Urinary bladder (tissue), 3 donors: ENCODE measurements at regions not wholly inside any gene's neighbourhood (a gene's known extent, or its start where the extent isn't known, plus 50 kb on each side); places are given as distances from the start of the nearest gene placed in this dataset.

Experiments
- DNase-seq: peaks from one replicate; pipeline ENCODE4 v3.0.0-alpha.2; 2015; ENCODE audit errors: extremely low spot score
- H3K27ac ChIP-seq: one replicate; pipeline ENCODE4 v1.5.1; 2013; ENCODE audit warnings: low read depth, mild to moderate bottlenecking, moderate library complexity
- H3K36me3 ChIP-seq: one replicate; pipeline ENCODE4 v1.6.1; 2013; ENCODE audit warnings: mild to moderate bottlenecking, moderate library complexity; ENCODE audit not compliant: insufficient read depth
- H3K4me1 ChIP-seq: one replicate; pipeline ENCODE4 v1.6.1; 2013; ENCODE audit warnings: mild to moderate bottlenecking, moderate library complexity; ENCODE audit not compliant: insufficient read depth
- H3K4me3 ChIP-seq: one replicate; pipeline ENCODE4 v1.5.1; 2013; ENCODE audit warnings: low read depth, low read length
- WGBS: extraction: QIAGEN DNeasy Blood & Tissue Kit; methylation state at CpG from one replicate; pipeline ENCODE4 v1.1.7; 2013; 5-methylcytosine and 5-hydroxymethylcytosine counted together
- donor health status: healthy with polysubstance abuse.
- donor health status: healthy.

DNA sequence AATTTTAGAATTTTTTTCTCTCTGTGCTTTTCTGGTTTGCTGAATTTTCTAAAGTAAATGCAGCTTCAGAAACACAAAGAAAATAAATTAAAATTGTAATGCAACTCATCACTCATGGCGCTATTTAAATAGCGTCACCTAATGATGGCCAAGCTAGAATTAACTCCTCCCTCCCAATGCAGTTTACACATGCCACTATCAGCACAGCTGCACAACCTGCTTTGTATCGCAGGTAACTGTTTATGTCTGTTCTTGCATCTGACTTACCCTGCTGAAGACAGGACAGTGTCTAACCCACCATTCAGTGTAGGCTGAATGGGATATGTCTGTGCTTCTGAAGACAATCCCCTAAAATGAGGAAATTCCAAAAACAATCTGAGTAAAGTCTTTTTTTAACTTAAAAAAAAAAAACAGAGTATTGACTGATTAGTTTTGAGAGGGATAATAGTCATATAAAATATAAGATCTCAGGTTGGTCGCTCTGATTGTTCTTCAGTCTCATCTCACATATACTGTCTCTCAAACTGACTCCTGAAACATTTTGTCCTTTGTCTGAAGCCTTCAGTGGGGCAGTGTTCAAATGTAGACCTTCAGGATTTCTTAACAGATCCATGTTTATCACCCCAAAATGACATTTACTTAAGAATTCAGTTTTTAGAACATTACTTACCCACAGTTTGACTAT is 271.4 kb downstream of the ZEB2 start:
- H3K27ac ChIP-seq = no peak overlapping the region
- 97% methylated on average over 4 of the region's 4 CpGs for WGBS
- no peaks in the 10 kb centered on the region for H3K4me1 ChIP-seq
- no peaks in the 10 kb centered on the region for H3K36me3 ChIP-seq
- DNase-seq = no peak
- no peak overlapping the region for H3K4me3 ChIP-seq

DNA sequence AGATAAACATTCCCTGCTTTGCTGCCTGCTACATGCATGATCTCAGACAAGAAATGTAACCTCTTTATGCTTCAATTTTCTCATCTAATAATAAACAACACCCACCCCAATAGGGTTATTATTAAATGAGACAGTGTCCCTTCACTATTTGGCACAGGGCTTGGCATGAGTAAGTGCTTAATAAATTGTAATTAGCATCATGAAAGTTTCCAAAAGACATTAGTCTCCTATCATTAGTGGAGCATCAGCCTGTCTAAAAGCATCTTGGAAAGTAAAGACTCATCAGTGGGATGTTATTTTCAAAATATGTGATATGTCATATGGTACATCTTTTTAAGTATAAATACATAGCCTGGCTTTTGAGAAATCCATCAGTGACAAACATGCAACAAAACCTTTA is 275.0 kb downstream of the ZEB2 start:
- H3K4me3 ChIP-seq = no peak overlapping the region

DNA sequence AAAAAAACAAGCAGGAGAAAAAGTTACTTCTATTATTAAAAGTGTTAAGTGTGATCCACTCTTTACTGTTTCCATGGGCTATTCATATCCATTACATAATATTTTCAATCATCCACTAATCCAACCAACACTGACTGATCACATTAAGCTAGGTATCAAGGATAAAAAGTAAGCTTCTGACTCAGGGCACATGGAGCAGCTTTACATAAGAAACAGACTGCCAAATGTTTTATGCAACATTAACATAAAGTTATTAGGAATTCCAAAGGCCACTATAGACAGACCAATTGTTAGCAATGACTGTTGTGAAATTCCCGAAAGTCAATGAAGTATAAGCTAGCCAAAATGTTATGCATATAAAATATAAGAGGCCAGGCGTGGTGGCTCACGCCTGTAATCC is 277.6 kb downstream of the ZEB2 start:
- 95% methylated on average over 3 of the region's 3 CpGs for WGBS
- Histone ChIP-seq H3K36me3 (no peaks in the 10 kb centered on the region), H3K4me1 (no peaks in the 10 kb centered on the region), H3K4me3 (no peak overlapping the region), H3K27ac (no peak overlapping the region)
- DNase-seq = no peak

More for the DNA sequence above, 275.0 kb downstream of the ZEB2 start:
- H3K4me1 ChIP-seq = no peaks in the 10 kb centered on the region
- no peak for DNase-seq
- no peak overlapping the region for H3K27ac ChIP-seq
- H3K36me3 ChIP-seq = no peaks in the 10 kb centered on the region

DNA sequence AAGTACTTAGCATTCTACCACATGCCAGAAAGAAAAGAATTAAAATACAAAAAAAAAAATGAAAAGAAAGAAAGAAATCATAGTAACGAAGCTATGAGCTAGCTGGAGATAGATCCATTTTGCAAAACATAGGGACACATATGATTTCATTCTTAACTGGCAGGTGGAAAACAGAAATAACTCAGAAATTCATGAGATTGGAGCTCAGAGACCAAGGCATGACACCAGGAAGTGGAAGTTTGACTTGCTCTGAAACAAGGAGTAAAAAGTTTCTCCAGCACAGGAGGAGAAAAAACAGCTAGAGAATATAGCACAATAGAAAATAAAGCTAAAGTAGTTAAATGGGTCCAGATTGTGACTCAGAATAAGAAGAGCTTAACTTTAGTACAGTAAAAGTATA is 278.1 kb downstream of the ZEB2 start:
- 87% methylated on average over 1 of the region's 1 CpG for WGBS
- no peak overlapping the region for H3K4me3 ChIP-seq
- DNase-seq = no peak
- H3K27ac ChIP-seq = no peak overlapping the region
- no peaks in the 10 kb centered on the region for H3K4me1 ChIP-seq
- no peaks in the 10 kb centered on the region for H3K36me3 ChIP-seq

DNA sequence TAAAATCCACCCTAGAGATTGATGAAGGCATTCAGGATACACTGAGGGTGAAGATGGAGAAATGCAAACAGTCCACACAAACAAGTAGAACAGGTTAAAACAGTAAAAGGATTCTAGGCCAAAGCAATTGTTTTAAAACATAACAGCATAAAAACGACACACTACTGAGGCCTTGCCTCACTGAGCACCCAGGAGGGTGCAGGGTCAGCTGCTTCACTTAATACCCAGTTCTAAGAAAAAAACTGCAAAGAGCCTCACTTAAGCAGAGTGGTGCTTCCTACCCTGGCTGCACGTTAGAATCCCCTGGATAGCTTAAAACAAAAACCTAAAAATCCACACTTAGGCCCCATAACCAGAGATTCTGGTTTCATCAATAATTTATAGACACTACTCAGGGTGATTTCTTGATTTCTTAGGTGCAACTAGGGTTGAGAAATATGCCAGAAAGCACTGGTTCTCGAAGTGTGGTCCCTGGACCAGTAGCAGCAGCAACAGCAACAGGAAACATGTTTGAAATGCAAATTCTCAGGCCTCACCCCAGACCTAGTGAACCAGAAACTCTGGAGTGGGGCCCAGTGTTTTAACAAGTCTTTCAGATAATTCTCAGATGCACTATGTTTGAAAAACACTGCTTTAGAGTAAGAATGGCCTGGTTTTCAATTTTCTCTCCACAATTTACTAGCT is 279.1 kb downstream of the ZEB2 start:
- WGBS = 61% methylated on average over 3 of the region's 3 CpGs
- Histone ChIP-seq H3K27ac (no peak overlapping the region), H3K4me1 (no peaks in the 10 kb centered on the region), H3K4me3 (no peak overlapping the region), H3K36me3 (no peaks in the 10 kb centered on the region)
- DNase-seq = no peak

DNA sequence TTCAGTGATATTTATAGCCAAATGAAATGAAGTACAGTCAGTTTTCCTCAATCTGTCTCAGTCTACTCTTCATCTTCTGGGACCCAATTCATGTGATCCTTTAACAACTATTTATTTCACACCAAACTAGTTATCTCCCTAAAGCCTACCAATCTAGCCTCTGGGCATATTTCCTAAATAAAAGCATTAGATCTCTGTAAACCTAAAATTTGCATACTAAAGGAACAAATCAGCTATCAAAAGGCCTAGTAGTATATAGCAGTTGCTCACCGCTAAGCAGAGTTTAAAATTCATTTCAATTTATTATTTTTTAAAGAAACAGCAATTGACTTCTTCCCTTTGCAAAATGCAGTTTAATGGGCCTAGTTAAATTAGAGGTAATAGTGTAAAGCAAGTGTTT is 280.2 kb downstream of the ZEB2 start:
- Histone ChIP-seq H3K4me1 (no peaks in the 10 kb centered on the region), H3K4me3 (no peak overlapping the region), H3K36me3 (peaks cover 2% of the 10 kb centered on the region), H3K27ac (no peak overlapping the region)
- 98% methylated on average over 1 of the region's 1 CpG for WGBS
- DNase-seq = no peak

DNA sequence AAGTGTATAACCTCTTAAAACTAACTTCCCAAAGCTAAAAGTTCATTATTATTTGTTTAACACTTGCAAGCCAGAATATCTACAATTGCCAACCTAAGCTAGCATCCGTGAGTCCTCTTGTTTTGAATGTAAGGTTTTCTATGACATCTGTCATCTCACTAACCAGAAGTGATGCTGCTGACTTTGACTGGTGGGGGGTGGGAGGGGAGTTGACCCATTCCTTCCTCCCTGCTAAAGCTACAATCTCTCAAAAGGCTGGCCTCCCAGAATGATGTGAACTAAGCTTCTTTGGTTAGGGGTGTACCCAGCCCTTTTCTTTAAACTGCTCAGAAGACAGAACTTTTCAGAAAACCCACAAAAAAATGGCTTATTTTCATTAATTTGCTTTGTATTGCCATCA is 280.6 kb downstream of the ZEB2 start:
- Histone ChIP-seq H3K36me3 (peaks cover 2% of the 10 kb centered on the region), H3K4me1 (no peaks in the 10 kb centered on the region), H3K4me3 (no peak overlapping the region), H3K27ac (no peak overlapping the region)
- no peak for DNase-seq
- WGBS = 97% methylated on average over 1 of the region's 1 CpG

DNA sequence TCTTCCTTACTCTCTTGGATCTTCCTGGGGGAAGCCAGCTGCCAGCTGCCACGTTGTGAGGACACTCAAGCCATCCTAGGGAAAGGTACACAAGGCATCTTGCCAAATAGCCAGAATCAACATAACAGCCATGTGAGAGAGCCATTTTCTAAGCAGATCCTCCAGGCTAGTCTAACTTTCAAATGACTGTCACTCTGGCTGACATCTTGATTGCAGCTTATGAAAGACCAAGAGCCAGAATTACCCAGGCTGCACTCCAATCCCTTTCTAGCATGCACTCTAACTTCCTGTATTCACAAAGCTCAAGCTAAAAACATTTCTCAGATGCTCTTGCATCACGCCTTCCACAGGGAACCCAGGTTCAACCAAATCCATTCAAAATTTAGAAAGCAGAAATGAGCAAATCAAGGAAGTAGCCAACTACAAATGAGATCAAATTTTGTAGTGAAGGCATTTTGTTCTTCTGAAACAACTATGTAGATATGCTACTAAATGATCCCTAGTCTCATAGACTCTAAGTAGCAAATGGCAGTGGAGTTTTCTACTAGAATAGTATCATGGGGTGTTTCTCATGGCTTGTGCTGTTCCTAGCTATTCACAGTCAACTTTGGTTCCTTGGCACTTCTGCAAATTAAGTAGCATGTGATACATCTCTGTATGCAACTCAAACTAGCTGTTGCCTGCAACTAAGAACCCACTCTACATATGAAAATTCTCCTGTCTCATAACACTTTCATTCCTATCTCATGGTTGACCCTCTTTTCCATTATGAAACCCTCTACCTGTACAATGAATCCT is 281.9 kb downstream of the ZEB2 start:
- Histone ChIP-seq H3K4me1 (no peaks in the 10 kb centered on the region), H3K27ac (no peak overlapping the region), H3K4me3 (no peak overlapping the region), H3K36me3 (peaks cover 2% of the 10 kb centered on the region)
- DNase-seq = no peak
- 81% methylated on average over 2 of the region's 2 CpGs for WGBS

DNA sequence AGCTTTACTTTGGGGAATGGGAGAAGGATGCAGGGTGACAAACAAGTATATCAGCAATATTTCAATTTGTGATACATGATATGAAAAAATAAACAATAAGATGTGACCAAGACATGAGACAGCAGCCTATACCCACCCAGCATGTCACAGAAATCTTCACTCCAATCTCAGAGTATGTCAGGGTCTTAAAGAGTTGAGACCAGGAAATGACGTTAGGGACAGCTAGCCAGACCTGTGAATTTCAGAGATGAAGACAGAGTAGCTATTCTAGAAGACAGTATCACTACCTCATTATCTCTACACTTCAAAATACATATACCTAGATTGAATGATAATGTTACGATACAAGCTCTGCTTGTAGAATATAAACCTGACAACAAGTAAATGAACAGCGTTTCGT is 282.8 kb downstream of the ZEB2 start:
- Histone ChIP-seq H3K4me1 (no peaks in the 10 kb centered on the region), H3K36me3 (peaks cover 2% of the 10 kb centered on the region), H3K4me3 (no peak overlapping the region), H3K27ac (no peak overlapping the region)
- 89% methylated on average over 4 of the region's 4 CpGs for WGBS
- no peak for DNase-seq

DNA sequence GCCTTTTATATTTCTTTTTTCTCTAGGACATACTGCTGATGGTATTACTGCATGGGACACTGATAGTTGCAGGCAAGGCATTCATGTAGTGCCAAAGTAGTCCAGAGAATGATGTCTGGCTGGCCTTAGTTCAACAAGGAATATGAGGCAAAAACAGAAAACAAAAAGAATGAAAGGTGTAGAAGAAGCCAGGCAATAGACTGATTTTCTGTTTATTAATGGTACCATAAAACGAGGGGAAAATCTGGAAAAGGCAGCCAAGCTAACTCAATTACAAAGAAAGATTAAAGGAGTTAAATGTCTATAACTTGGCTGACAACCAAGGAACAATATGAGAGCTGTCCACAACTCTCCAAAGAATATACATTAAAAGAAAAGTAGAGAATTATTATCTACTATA is 284.9 kb downstream of the ZEB2 start:
- H3K27ac ChIP-seq = no peak overlapping the region
- DNase-seq = no peak
- H3K4me3 ChIP-seq = no peak overlapping the region
- peaks cover 2% of the 10 kb centered on the region for H3K36me3 ChIP-seq
- no peaks in the 10 kb centered on the region for H3K4me1 ChIP-seq
- WGBS = 86% methylated on average over 1 of the region's 1 CpG

DNA sequence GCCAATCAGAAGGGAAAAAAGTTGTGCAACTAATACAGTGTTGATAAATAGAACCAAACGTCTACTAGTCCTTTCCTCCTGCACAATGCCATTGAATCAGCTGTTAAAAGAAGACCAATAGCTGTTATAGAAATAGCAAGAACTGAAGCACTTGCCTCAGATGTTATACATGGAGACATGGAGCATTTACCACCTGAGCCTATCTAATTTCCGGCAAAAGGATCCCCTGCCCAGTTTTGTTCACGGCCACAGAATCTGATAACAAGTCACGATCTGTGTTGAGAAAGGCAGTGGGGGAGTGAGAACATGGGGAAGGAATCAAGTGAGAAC is 285.4 kb downstream of the ZEB2 start:
- 74% methylated on average over 4 of the region's 4 CpGs for WGBS
- Histone ChIP-seq H3K36me3 (peaks cover 2% of the 10 kb centered on the region), H3K27ac (no peak overlapping the region), H3K4me3 (no peak overlapping the region), H3K4me1 (no peaks in the 10 kb centered on the region)
- DNase-seq = no peak

DNA sequence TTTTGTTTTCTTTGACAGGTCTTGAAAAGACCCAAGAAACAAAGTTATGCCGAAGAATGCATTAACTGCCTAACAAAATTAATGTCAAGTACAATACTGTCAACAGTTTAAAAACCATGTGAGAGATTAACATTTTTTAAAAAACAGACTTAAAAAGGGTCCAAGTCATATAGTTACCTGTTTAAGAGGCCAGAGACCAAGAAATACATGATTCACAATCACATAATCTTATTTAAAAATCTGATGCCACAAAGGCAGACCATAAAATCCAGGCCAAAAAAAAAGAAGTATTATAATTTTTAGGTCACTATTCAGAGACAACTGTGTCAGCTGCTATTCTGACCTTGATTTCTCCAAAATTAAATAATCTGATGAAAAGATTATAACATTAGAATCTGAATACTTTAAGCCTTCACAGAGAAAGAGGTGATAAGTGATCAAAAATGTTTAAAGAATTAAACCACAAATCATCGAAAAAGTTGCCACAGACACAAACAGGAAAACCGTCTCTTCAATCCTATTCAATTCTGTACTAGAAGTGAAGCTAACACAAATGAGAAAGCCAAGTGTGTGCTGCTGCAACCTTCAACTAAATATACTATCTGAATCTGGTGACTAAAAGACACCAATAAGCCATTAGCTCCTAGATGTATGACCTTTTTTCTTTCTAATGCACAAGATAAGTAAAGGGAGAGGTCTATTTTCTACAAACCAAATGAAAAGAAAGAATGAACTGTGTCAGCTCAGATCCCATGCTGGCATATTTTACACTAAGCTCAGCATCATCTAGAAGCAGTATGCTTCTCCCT is 286.0 kb downstream of the ZEB2 start:
- Histone ChIP-seq H3K4me3 (no peak overlapping the region), H3K36me3 (peaks cover 2% of the 10 kb centered on the region), H3K4me1 (no peaks in the 10 kb centered on the region), H3K27ac (no peak overlapping the region)
- no peak for DNase-seq
- 80% methylated on average over 3 of the region's 3 CpGs for WGBS

DNA sequence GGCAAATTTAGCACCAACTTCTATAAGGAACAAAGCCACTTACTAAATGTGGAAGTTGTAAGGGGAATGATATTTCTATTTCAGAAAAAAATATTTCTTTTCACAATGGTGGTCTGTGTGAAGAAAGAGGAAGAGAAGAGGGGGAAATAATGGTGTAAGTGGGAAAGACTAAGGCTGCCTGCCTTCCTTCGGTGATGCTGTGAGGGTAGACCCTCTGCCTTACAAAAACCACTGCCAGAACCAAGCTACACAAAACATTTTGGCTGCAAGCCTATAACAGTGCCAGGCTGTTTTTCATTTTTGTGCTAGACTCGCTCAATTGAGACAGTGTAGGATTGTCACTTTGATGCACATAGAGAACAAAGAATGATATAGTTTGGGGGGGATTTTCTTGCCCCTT is 286.6 kb downstream of the ZEB2 start:
- no peak for DNase-seq
- Histone ChIP-seq H3K36me3 (peaks cover 2% of the 10 kb centered on the region), H3K4me1 (no peaks in the 10 kb centered on the region), H3K4me3 (no peak overlapping the region), H3K27ac (no peak overlapping the region)
- 84% methylated on average over 2 of the region's 2 CpGs for WGBS
